CD4-positive, CD25-positive, alpha-beta regulatory T cell (primary cell): ENCODE measurements at regions not wholly inside any gene's neighbourhood (a gene's known extent, or its start where the extent isn't known, plus 50 kb on each side); places are given as distances from the start of the nearest gene placed in this dataset.

Source experiments
- ATAC-seq, 2 donors: fragments of 150-1000 bp; cut with Tn5 transposase; one replicate each; pipeline ENCODE4 v1.10.0; 2021; ENCODE audit warnings: low read depth in 2 of 2, moderate number of reproducible peaks in 2 of 2, moderate library complexity in 1 of 2
- DNase-seq, 3 donors: peaks; one replicate each; pipeline versions ENCODE4 v3.0.0 to v3.0.0-alpha.2; 2012 to 2022; ENCODE audit warnings: mixed read lengths in 1 of 3
- H3K27ac ChIP-seq: one replicate; pipeline ENCODE4 v1.7.0; 2013; ENCODE audit warnings: mild to moderate bottlenecking, low read length; ENCODE audit not compliant: insufficient read depth, poor library complexity, severe bottlenecking
- H3K27me3 ChIP-seq: one replicate; pipeline ENCODE4 v1.7.0; 2013; ENCODE audit warnings: low read length; ENCODE audit not compliant: control insufficient read depth, insufficient read depth
- H3K36me3 ChIP-seq: one replicate; pipeline ENCODE4 v1.7.0; 2013; ENCODE audit warnings: mild to moderate bottlenecking, low read length, moderate library complexity; ENCODE audit not compliant: control insufficient read depth, insufficient read depth
- H3K4me1 ChIP-seq: 2 replicates; pipeline ENCODE4 v1.7.0; 2013; ENCODE audit warnings: mild to moderate bottlenecking, low read length; ENCODE audit not compliant: insufficient read depth, control insufficient read depth, poor library complexity, severe bottlenecking
- H3K4me3 ChIP-seq: one replicate; pipeline ENCODE4 v1.7.0; 2013; ENCODE audit warnings: low read depth, mild to moderate bottlenecking, low read length, moderate library complexity
- H3K9me3 ChIP-seq, 2 experiments: 1 replicate in 1 of 2; 2 replicates in 1 of 2; pipeline ENCODE4 v1.7.0; 2013; ENCODE audit warnings: low read length in 2 of 2, mild to moderate bottlenecking in 1 of 2, moderate library complexity in 1 of 2; ENCODE audit not compliant: control insufficient read depth in 2 of 2
- H3K27ac Mint-ChIP-seq, 3 donors: one replicate each; pipeline ENCODE4 v1.8.0; 2020 to 2022; ENCODE audit warnings: mild to moderate bottlenecking in 3 of 3, mixed read lengths in 3 of 3, moderate library complexity in 2 of 3
- H3K27me3 Mint-ChIP-seq: one replicate; pipeline ENCODE4 v1.8.0; 2022; ENCODE audit warnings: mild to moderate bottlenecking, mixed read lengths
- H3K36me3 Mint-ChIP-seq: one replicate; pipeline ENCODE4 v1.8.0; 2020; ENCODE audit warnings: mixed read lengths
- H3K4me1 Mint-ChIP-seq, 4 donors: one replicate each; pipeline ENCODE4 v1.8.0; 2020 to 2022; ENCODE audit warnings: mixed read lengths in 4 of 4, mild to moderate bottlenecking in 1 of 4
- H3K4me3 Mint-ChIP-seq, 4 donors: one replicate each; pipeline ENCODE4 v1.8.0; 2020 to 2022; ENCODE audit warnings: mild to moderate bottlenecking in 4 of 4, mixed read lengths in 4 of 4, moderate library complexity in 3 of 4
- H3K9me3 Mint-ChIP-seq, 7 donors: one replicate each; pipeline ENCODE4 v1.8.0; 2020 to 2022; ENCODE audit warnings: mixed read lengths in 7 of 7, mild to moderate bottlenecking in 3 of 7, moderate library complexity in 2 of 7

DNA sequence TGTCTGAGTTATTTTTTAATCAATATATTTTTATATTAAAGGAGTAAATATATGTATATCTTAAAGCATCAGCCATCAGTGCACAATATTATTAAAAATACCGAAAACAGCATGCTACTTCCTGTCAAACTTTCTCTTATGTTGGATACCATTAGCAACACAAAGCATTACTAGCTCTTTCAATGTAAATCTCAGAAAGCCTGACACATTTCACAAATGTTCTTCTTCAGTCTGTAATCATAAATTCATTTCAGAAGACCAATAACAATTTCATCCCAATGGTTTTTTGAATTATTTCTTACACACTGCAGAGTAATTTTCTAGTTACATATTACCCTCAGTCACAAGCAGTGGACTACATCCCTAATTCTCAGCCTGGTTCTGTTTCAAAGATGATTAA lies 226.9 kb downstream of the LRRK2 start:
- Histone ChIP-seq H3K9me3 (no peaks in the 10 kb centered on the region), H3K27me3 (no peaks in the 10 kb centered on the region), H3K4me1 (no peaks in the 10 kb centered on the region), H3K36me3 (no peaks in the 10 kb centered on the region), H3K27ac (no peak overlapping the region), H3K4me3 (no peak overlapping the region)
- Mint-ChIP-seq H3K9me3 (peaks cover 0 to 1% (median 0%) of the 10 kb centered on the region in 7 donors), H3K27me3 (no peaks in the 10 kb centered on the region), H3K4me1 (no peaks in the 10 kb centered on the region), H3K36me3 (no peaks in the 10 kb centered on the region), H3K4me3 (no peak overlapping the region), H3K27ac (no peak overlapping the region)
- DNase-seq, result no peak
- no peak for ATAC-seq

- no peaks in the 10 kb centered on the region for H3K27me3 Mint-ChIP-seq
- ATAC-seq (no peak), DNase-seq (no peak)
- no peaks in the 10 kb centered on the region for H3K36me3 Mint-ChIP-seq
- H3K4me1 Mint-ChIP-seq, result no peaks in the 10 kb centered on the region
- H3K27me3 ChIP-seq, result no peaks in the 10 kb centered on the region
- no peak overlapping the region for H3K4me3 ChIP-seq
- H3K27ac ChIP-seq, result no peak overlapping the region
- peaks cover 0 to 4% (median 0%) of the 10 kb centered on the region in 7 donors for H3K9me3 Mint-ChIP-seq
- no peak overlapping the region for H3K27ac Mint-ChIP-seq
- H3K9me3 ChIP-seq, result no peaks in the 10 kb centered on the region
- no peaks in the 10 kb centered on the region for H3K36me3 ChIP-seq
- H3K4me3 Mint-ChIP-seq, result no peak overlapping the region
- no peaks in the 10 kb centered on the region for H3K4me1 ChIP-seq
These were observed 228.1 kb upstream of the CNTN1 start for GRCh38 chr12:40464121-40464520.

- Mint-ChIP-seq H3K4me3 (no peak overlapping the region), H3K9me3 (peaks cover 0 to 4% (median 0%) of the 10 kb centered on the region in 7 donors), H3K4me1 (no peaks in the 10 kb centered on the region), H3K27ac (no peak overlapping the region), H3K27me3 (no peaks in the 10 kb centered on the region), H3K36me3 (no peaks in the 10 kb centered on the region)
- DNase-seq (no peak), ATAC-seq (no peak)
- Histone ChIP-seq H3K27me3 (no peaks in the 10 kb centered on the region), H3K36me3 (no peaks in the 10 kb centered on the region), H3K4me1 (no peaks in the 10 kb centered on the region), H3K9me3 (no peaks in the 10 kb centered on the region), H3K4me3 (no peak overlapping the region), H3K27ac (no peak overlapping the region)
These were observed 222.5 kb upstream of the CNTN1 start for GRCh38 chr12:40469736-40470135.

GRCh38 chr12:40473962-40474361 lies 218.3 kb upstream of the CNTN1 start:
- H3K36me3 Mint-ChIP-seq, result no peaks in the 10 kb centered on the region
- ATAC-seq, result no peak
- Histone ChIP-seq H3K27ac (no peak overlapping the region), H3K27me3 (no peaks in the 10 kb centered on the region), H3K36me3 (no peaks in the 10 kb centered on the region), H3K4me3 (no peak overlapping the region), H3K4me1 (no peaks in the 10 kb centered on the region), H3K9me3 (no peaks in the 10 kb centered on the region)
- DNase-seq, result no peak
- no peaks in the 10 kb centered on the region for H3K27me3 Mint-ChIP-seq
- H3K4me3 Mint-ChIP-seq, result no peak overlapping the region
- H3K9me3 Mint-ChIP-seq, result peaks cover 0 to 5% (median 2%) of the 10 kb centered on the region in 7 donors
- H3K4me1 Mint-ChIP-seq, result no peaks in the 10 kb centered on the region
- H3K27ac Mint-ChIP-seq, result no peak overlapping the region

DNA sequence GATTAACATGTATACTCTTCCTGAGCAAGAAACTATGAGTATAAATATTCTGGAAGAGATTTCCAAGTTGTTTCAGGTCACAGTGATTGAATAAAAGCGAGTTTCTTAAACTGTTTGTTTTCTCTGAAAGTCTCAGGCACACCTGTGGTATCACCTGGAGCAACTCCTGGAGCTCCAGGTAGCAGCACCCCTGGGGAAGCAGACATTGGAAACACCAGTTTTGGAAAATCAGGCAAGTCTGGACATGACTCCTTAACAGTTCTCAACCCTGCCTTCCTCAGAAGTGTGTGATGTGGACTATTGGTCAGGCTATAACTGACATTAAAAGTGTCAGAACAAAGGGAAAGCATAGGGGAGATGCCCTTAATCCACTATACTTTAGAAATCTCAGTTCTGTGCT lies 217.6 kb upstream of the CNTN1 start:
- DNase-seq (no peak), ATAC-seq (no peak)
- H3K27ac ChIP-seq, result no peak overlapping the region
- H3K4me1 ChIP-seq, result no peaks in the 10 kb centered on the region
- Mint-ChIP-seq H3K4me3 (no peak overlapping the region), H3K27ac (no peak overlapping the region), H3K4me1 (no peaks in the 10 kb centered on the region), H3K36me3 (no peaks in the 10 kb centered on the region), H3K9me3 (peaks cover 0 to 12% (median 3%) of the 10 kb centered on the region in 7 donors), H3K27me3 (no peaks in the 10 kb centered on the region)
- peaks cover 0 to 3% of the 10 kb centered on the region in 2 experiments for H3K9me3 ChIP-seq
- no peak overlapping the region for H3K4me3 ChIP-seq
- H3K36me3 ChIP-seq, result no peaks in the 10 kb centered on the region
- no peaks in the 10 kb centered on the region for H3K27me3 ChIP-seq

DNA sequence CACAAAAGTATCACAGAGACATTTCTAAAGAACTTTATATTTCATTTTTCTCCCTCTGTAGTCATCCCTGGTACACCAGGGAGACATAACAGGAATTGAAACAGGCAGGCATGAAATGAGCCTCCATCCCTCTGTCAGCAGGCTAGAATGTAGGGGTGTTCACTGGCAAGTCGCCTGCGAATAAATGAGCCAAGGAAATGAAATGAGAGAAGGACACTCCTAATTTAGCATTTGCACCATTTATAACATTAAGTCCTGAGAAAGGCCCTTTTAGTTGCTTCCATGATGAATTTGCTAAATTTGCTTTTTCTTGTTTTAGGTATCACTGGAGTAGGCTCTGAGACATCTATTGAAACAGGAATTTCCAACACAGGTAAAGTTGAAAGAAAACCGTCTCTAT lies 192.4 kb upstream of the CNTN1 start:
- Histone ChIP-seq H3K27me3 (no peaks in the 10 kb centered on the region), H3K4me1 (no peaks in the 10 kb centered on the region), H3K27ac (no peak overlapping the region), H3K9me3 (no peaks in the 10 kb centered on the region), H3K36me3 (no peaks in the 10 kb centered on the region), H3K4me3 (no peak overlapping the region)
- H3K4me3 Mint-ChIP-seq, result no peak overlapping the region
- DNase-seq (no peak), ATAC-seq (no peak)
- H3K4me1 Mint-ChIP-seq, result peaks cover 0 to 2% (median 0%) of the 10 kb centered on the region in 4 donors
- no peaks in the 10 kb centered on the region for H3K27me3 Mint-ChIP-seq
- H3K27ac Mint-ChIP-seq, result no peak overlapping the region
- H3K9me3 Mint-ChIP-seq, result peaks cover 0 to 3% (median 0%) of the 10 kb centered on the region in 7 donors
- no peaks in the 10 kb centered on the region for H3K36me3 Mint-ChIP-seq

GRCh38 chr12:40502322-40502721 lies 189.9 kb upstream of the CNTN1 start:
- peaks cover 0 to 2% (median 0%) of the 10 kb centered on the region in 4 donors for H3K4me1 Mint-ChIP-seq

GRCh38 chr12:40505327-40505726 lies 186.9 kb upstream of the CNTN1 start:
- Mint-ChIP-seq H3K4me3 (no peak overlapping the region), H3K27me3 (no peaks in the 10 kb centered on the region), H3K36me3 (no peaks in the 10 kb centered on the region), H3K4me1 (peaks cover 0 to 2% (median 0%) of the 10 kb centered on the region in 4 donors), H3K9me3 (peaks cover 0 to 7% (median 0%) of the 10 kb centered on the region in 7 donors), H3K27ac (no peak overlapping the region)
- Histone ChIP-seq H3K4me1 (no peaks in the 10 kb centered on the region), H3K36me3 (no peaks in the 10 kb centered on the region), H3K27ac (no peak overlapping the region), H3K4me3 (no peak overlapping the region), H3K9me3 (no peaks in the 10 kb centered on the region), H3K27me3 (no peaks in the 10 kb centered on the region)
- ATAC-seq, result no peak
- DNase-seq, result no peak

More at GRCh38 chr12:40502322-40502721, 189.9 kb upstream of the CNTN1 start:
- H3K4me1 ChIP-seq, result no peaks in the 10 kb centered on the region
- Mint-ChIP-seq H3K4me3 (no peak overlapping the region), H3K9me3 (peaks cover 0 to 3% (median 0%) of the 10 kb centered on the region in 7 donors), H3K27ac (no peak overlapping the region), H3K27me3 (no peaks in the 10 kb centered on the region), H3K36me3 (no peaks in the 10 kb centered on the region)
- no peaks in the 10 kb centered on the region for H3K9me3 ChIP-seq
- H3K4me3 ChIP-seq, result no peak overlapping the region
- ATAC-seq (no peak), DNase-seq (no peak)
- H3K27me3 ChIP-seq, result no peaks in the 10 kb centered on the region
- H3K36me3 ChIP-seq, result no peaks in the 10 kb centered on the region
- H3K27ac ChIP-seq, result no peak overlapping the region
